ENCODE measurements at regions not wholly inside any gene's neighbourhood (a gene's known extent, or its start where the extent isn't known, plus 50 kb on each side); places are given as distances from the start of the nearest gene placed in this dataset.

- Histone ChIP-seq H3K27me3 (ENCODE audit: low read length) (no peaks in the 10 kb centered on the region), H3K9ac (ENCODE audit: low read length) (no peak overlapping the region), H3K4me2 (ENCODE audit: low read length) (no peak overlapping the region), H3K4me1 (ENCODE audit: insufficient read depth, low read length) (no peaks in the 10 kb centered on the region), H3K9me2 (replicated peaks; ENCODE audit: low read length) (no peaks in the 10 kb centered on the region), H4K20me1 (ENCODE audit: low read length) (no peaks in the 10 kb centered on the region), H2AFZ (ENCODE audit: low read length) (no peak overlapping the region), H3K79me2 (ENCODE audit: low read length) (no peaks in the 10 kb centered on the region), H3F3A (ENCODE audit: low read length, unreplicated experiment) (no peaks in the 10 kb centered on the region), H3K36me3 (ENCODE audit: low read depth, low read length) (no peaks in the 10 kb centered on the region), H3K4me3 (ENCODE audit: low read length) (no peak overlapping the region), H3K9me3 (ENCODE audit: low read length) (no peaks in the 10 kb centered on the region), H3K27ac (ENCODE audit: low read length) (no peak overlapping the region)
- intact Hi-C loops (cut with micrococcal nuclease): no loop called here
- no peak for DNase-seq
- no TSS peak for BruUV-seq (replicated peaks)
- POLR2A ChIA-PET (ENCODE audit: unreplicated experiment): no interaction called here
- CTCF ChIA-PET: no interaction called here
- no peak for ATAC-seq
- TF ChIP-seq CTCF (conservative IDR thresholded peaks at IDR 0.05; ENCODE audit: low read depth, low read length) (no peak), EZH2 (IDR thresholded peaks at IDR 0.05; ENCODE audit: low read length, unreplicated experiment) (no peak), EZH2phosphoT487 (IDR thresholded peaks at IDR 0.05; ENCODE audit: borderline replicate concordance, low read length) (no peak)
Observed at GRCh38 chr14:39740454-39740853, 308.2 kb upstream of the FBXO33 start.

- Histone ChIP-seq H3K79me2 (ENCODE audit: low read length) (no peaks in the 10 kb centered on the region), H3K9me3 (ENCODE audit: low read length) (no peaks in the 10 kb centered on the region), H4K20me1 (ENCODE audit: low read length) (no peaks in the 10 kb centered on the region), H3K4me3 (ENCODE audit: low read length) (no peak overlapping the region), H3K9ac (ENCODE audit: low read length) (no peak overlapping the region), H3K4me1 (ENCODE audit: insufficient read depth, low read length) (no peaks in the 10 kb centered on the region), H3F3A (ENCODE audit: low read length, unreplicated experiment) (no peaks in the 10 kb centered on the region), H3K4me2 (ENCODE audit: low read length) (no peak overlapping the region), H3K27ac (ENCODE audit: low read length) (no peak overlapping the region), H3K27me3 (ENCODE audit: low read length) (no peaks in the 10 kb centered on the region), H3K9me2 (replicated peaks; ENCODE audit: low read length) (no peaks in the 10 kb centered on the region), H3K36me3 (ENCODE audit: low read depth, low read length) (no peaks in the 10 kb centered on the region), H2AFZ (ENCODE audit: low read length) (no peak overlapping the region)
- CTCF ChIA-PET: no interaction called here
- POLR2A ChIA-PET (ENCODE audit: unreplicated experiment): no interaction called here
- TF ChIP-seq EZH2 (IDR thresholded peaks at IDR 0.05; ENCODE audit: low read length, unreplicated experiment): no peak
- TF ChIP-seq EZH2phosphoT487 (IDR thresholded peaks at IDR 0.05; ENCODE audit: borderline replicate concordance, low read length): no peak
- ATAC-seq: no peak
- intact Hi-C loops (cut with micrococcal nuclease): no loop called here
- BruUV-seq (replicated peaks): no TSS peak
- no peak for DNase-seq
Observed at GRCh38 chr14:39739796-39740195, 307.6 kb upstream of the FBXO33 start.

GRCh38 chr14:39734306-39734705 lies 302.1 kb upstream of the FBXO33 start:
- Histone ChIP-seq H3K4me1 (ENCODE audit: insufficient read depth, low read length) (no peaks in the 10 kb centered on the region), H3K27ac (ENCODE audit: low read length) (no peak overlapping the region), H3K9me3 (ENCODE audit: low read length) (no peaks in the 10 kb centered on the region), H3K27me3 (ENCODE audit: low read length) (no peaks in the 10 kb centered on the region), H2AFZ (ENCODE audit: low read length) (no peak overlapping the region), H3K9me2 (replicated peaks; ENCODE audit: low read length) (no peaks in the 10 kb centered on the region), H4K20me1 (ENCODE audit: low read length) (no peaks in the 10 kb centered on the region), H3F3A (ENCODE audit: low read length, unreplicated experiment) (no peaks in the 10 kb centered on the region), H3K79me2 (ENCODE audit: low read length) (no peaks in the 10 kb centered on the region), H3K4me3 (ENCODE audit: low read length) (no peak overlapping the region), H3K4me2 (ENCODE audit: low read length) (no peak overlapping the region), H3K9ac (ENCODE audit: low read length) (no peak overlapping the region), H3K36me3 (ENCODE audit: low read depth, low read length) (no peaks in the 10 kb centered on the region)
- BruUV-seq (replicated peaks): no TSS peak
- DNase-seq (no peak), ATAC-seq (no peak)
- ChIA-PET POLR2A (ENCODE audit: unreplicated experiment) (no interaction called here), CTCF (no interaction called here)
- intact Hi-C loops (cut with micrococcal nuclease): no loop called here
- no peak for TF ChIP-seq CTCF (conservative IDR thresholded peaks at IDR 0.05; ENCODE audit: low read depth, low read length)
- TF ChIP-seq EZH2phosphoT487 (IDR thresholded peaks at IDR 0.05; ENCODE audit: borderline replicate concordance, low read length): no peak
- TF ChIP-seq EZH2 (IDR thresholded peaks at IDR 0.05; ENCODE audit: low read length, unreplicated experiment): no peak
